ENCODE measurements at regions not wholly inside any gene's neighbourhood (a gene's known extent, or its start where the extent isn't known, plus 50 kb on each side); places are given as distances from the start of the nearest gene placed in this dataset.

GRCh38 chr9:135032868-135033460 is 54.5 kb upstream of the OLFM1 start:
- Histone ChIP-seq H3K4me1 (no peaks in the 10 kb centered on the region), H3K27me3 (no peaks in the 10 kb centered on the region), H3K9me3 (no peaks in the 10 kb centered on the region), H3K36me3 (ENCODE audit: low read depth, missing control alignments) (no peaks in the 10 kb centered on the region), H3K27ac (no peak overlapping the region), H3K4me3 (no peak overlapping the region)
- intact Hi-C loops (cut with DNase I; ENCODE audit: low total_unique reads): no loop called here
- no peak for DNase-seq
- TF ChIP-seq POLR2A (IDR thresholded peaks at IDR 0.05): no peak
- no peak for TF ChIP-seq CTCF (IDR thresholded peaks at IDR 0.05)
- 83 to 86% methylated on average over 12 to 22 of the region's 22 CpGs for WGBS, 2 donors

- H3K27ac ChIP-seq: no peak overlapping the region
- no peak for TF ChIP-seq POLR2A (IDR thresholded peaks at IDR 0.05)
- no peak for TF ChIP-seq CTCF (IDR thresholded peaks at IDR 0.05)
- no peak for DNase-seq
- no peaks in the 10 kb centered on the region for H3K9me3 ChIP-seq
- H3K4me1 ChIP-seq: no peaks in the 10 kb centered on the region
- intact Hi-C loops (cut with DNase I; ENCODE audit: low total_unique reads): no loop called here
- no peaks in the 10 kb centered on the region for H3K27me3 ChIP-seq
- H3K36me3 ChIP-seq (ENCODE audit: low read depth, missing control alignments): no peaks in the 10 kb centered on the region
- H3K4me3 ChIP-seq: no peak overlapping the region
- WGBS, 2 donors: 85 to 87% methylated on average over 7 of the region's 7 CpGs
Measured at GRCh38 chr9:135033487-135033886, 54.0 kb upstream of the OLFM1 start.

GRCh38 chr9:135034106-135034505 is 53.4 kb upstream of the OLFM1 start:
- 86 to 94% methylated on average over 11 to 17 of the region's 17 CpGs for WGBS, 2 donors

GRCh38 chr9:135035781-135036760 is 51.4 kb upstream of the OLFM1 start:
- no peak for DNase-seq
- H3K27me3 ChIP-seq: no peaks in the 10 kb centered on the region
- TF ChIP-seq CTCF (IDR thresholded peaks at IDR 0.05) (no peak), POLR2A (IDR thresholded peaks at IDR 0.05) (no peak)

More at GRCh38 chr9:135034106-135034505, 53.4 kb upstream of the OLFM1 start:
- no peak overlapping the region for H3K4me3 ChIP-seq
- intact Hi-C loops (cut with DNase I; ENCODE audit: low total_unique reads): no loop called here
- H3K9me3 ChIP-seq: no peaks in the 10 kb centered on the region
- no peaks in the 10 kb centered on the region for H3K4me1 ChIP-seq
- no peak for DNase-seq
- H3K27ac ChIP-seq: no peak overlapping the region
- H3K36me3 ChIP-seq (ENCODE audit: low read depth, missing control alignments): no peaks in the 10 kb centered on the region
- TF ChIP-seq POLR2A (IDR thresholded peaks at IDR 0.05) (no peak), CTCF (IDR thresholded peaks at IDR 0.05) (no peak)
- H3K27me3 ChIP-seq: no peaks in the 10 kb centered on the region

More at GRCh38 chr9:135035781-135036760, 51.4 kb upstream of the OLFM1 start:
- no peaks in the 10 kb centered on the region for H3K9me3 ChIP-seq
- H3K4me3 ChIP-seq: no peak overlapping the region
- no peaks in the 10 kb centered on the region for H3K4me1 ChIP-seq
- no peak overlapping the region for H3K27ac ChIP-seq
- H3K36me3 ChIP-seq (ENCODE audit: low read depth, missing control alignments): no peaks in the 10 kb centered on the region
- intact Hi-C loops (cut with DNase I; ENCODE audit: low total_unique reads): no loop called here
- WGBS, 2 donors: 89 to 96% methylated on average over 13 to 14 of the region's 14 CpGs

Data from testis (tissue), 2 donors.